Activated CD4-positive, alpha-beta T cell treated with anti-CD3 and anti-CD28 coated beads for 4 hours (primary cell): ENCODE measurements at regions not wholly inside any gene's neighbourhood (a gene's known extent, or its start where the extent isn't known, plus 50 kb on each side); places are given as distances from the start of the nearest gene placed in this dataset.
"Not testable (repeated sequence)": the region's sequence is repeated elsewhere in the genome, so short reads cannot be mapped to it uniquely, and the experiment has no call there.

Experiments
- DNase-seq, 2 donors: peaks; one replicate each; pipeline ENCODE4 v3.0.0-alpha.2; 2020

DNA sequence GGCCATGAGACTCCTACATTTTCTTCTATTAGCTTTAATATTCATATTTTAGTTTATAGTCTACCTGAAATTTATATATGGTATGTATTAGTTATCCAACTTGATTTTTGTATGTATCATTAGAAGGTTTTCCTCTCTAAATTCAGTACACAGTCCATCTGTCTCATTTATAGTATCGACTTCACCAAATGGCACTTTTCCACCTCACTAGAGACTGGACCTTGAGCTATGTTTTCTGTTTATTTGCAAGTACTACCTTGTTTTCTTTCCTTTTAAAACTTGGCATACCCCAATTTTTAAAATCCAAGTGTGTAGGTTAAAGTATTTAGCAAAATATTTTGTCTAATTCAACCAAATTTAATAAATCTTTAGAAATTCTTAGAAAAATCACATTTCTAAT, 1137.5 kb downstream of the NSUN3 start:
- no peak for DNase-seq

DNA sequence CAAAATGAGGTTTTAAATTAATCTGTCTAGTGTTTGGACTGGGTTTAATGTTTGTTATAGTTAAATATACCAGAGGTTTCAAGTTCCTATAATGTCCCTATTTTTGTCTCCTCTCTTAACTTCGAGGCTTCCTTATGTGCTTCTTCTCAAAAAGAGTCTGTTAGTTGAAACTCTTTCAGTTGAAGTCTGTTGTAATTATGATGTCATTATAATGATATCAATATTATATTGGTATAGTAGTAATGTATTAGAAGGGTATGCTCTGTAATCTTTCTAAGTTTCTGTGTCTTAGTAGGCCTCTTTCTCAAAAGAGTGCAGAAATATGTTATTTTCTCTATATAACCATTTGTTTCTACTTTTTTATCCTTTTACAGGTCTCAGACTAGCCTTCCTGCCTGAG, 1148.0 kb downstream of the NSUN3 start:
- DNase-seq: no peak

DNA sequence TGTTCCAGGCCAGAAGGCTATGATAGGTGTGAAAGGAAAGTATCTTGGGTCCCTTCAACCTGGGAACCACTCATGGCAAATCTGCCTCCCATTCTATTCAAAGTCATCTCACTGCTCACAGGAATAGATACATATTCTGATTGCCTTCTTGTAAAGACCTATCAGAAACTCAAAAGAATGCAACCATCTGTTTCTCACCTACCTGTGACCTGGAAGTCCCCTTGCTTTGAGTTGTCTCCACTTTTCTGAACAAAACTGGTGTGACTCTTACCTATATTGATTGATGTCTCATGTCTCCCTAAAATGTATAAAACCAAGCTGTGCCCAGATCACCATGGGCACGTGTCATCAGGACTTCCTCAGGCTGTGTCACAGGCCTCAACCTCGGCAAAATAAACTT, 1149.3 kb downstream of the NSUN3 start:
- no peak for DNase-seq

DNA sequence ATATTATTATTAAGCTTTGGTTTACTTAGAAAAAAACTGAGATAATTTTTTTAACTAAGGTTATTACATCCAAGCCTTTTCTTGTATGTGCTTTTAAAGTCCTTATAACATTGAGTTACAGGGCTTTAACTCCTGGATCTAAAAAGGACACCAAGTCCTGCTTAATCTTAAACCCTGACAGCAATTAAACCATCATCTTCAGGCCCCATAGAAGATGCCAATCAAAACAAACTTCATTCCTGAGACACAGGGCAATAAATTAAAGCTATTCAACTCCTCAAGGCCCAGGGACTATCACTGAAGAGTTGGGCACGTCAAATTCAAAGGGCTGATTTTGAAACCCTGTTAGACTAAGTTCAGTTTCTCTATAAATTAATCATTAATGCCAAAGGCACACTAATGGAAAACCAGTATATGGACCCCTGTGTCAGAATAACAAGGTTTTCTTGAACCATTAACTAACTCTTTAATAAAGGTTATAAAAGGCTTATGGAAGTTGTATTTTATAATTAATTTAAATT, 1152.6 kb downstream of the NSUN3 start:
- DNase-seq: no peak

DNA sequence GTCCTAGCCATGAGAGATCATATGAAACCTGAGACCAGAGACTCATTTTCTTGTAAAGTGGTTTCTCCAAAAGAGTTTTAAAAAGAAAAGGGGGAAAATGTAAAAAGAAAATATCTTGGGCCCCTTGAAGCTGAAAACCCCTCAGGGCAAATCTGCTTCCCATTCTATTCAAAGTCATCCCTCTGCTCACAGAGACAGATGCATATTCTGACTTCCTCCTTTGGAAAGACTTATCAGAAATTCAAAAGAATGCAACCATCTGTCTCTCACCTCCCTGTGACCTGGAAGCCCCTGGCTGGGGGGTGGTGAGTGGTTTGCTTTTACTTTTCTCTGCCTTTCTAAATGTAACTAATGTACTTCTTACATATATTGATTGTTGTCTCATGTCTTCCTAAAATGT, 1154.8 kb downstream of the NSUN3 start:
- DNase-seq: no peak

DNA sequence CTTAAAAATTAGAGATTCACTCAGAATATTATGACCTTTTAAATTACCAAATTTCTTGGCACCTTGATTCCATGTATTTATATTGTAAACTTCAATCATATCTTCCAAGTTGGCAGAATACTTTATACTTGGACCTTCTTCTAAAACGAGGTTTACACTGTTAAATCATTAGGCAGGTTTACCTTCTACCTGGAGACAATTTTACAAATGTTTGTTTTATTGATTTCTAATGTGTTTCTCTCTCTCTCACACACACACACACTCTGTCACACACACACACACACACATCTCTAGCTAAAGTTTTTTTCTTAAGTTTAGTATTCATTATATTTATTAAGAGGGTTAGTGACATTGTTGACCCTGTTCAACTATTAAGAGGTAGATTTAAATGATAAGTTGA, 1155.6 kb downstream of the NSUN3 start:
- no peak for DNase-seq

DNA sequence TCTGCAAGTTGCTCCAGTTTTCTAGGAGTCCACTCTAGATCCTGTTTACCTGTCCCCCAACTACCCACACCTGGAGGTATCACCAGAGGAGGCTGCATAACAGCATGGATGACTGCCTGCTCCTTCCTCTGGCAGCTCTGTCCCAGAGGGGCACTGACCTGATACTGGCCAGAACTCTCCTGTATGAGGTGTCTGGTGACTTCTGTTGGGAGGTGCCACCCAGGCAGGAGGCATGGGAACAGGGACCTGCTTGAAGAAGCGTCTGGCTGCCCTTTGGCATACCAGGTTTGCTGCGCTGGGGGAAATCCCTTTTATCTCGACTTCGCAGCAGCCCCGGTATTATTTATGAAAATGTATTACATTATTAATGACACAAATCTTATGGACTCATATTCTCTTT, 1163.6 kb downstream of the NSUN3 start:
- no peak for DNase-seq

DNA sequence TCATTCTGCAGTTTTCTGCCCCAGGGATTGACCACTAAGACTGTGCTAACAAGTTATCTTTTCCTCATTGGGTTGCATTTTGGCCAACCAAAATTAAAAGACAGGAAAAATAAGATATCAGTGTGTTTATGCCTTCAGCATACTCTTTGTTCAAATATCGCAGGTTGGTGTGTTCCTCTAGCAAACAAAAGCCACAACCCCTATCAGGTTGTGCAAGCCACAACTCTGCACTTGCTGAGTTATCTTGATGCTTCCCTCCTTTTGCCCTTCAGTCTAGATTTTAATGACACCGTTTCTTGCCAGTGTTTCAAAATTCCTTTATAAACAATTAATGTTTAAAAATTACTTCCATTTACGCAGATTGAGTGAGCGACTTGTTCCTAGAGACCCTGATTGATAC, 1164.2 kb downstream of the NSUN3 start:
- no peak for DNase-seq

DNA sequence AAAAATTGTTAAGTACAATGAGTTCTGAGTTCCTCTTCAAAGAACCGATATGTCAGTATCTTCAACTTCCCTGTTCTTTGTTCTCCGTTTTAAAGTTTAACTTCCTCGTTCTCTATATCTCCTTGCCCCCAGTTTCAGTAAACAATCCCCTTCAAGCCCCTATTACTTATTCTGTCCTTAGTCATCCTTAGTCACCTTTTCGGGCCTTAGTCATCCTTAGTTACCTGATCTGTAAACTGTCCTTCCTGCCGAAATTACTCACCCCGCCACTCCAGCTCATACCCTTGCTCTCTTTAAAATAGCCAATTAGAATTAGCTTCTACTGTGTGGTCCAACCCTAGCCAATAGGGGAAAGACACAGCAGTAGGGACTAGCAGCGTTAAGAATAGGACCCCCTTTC, 1165.6 kb downstream of the NSUN3 start:
- DNase-seq: no peak

DNA sequence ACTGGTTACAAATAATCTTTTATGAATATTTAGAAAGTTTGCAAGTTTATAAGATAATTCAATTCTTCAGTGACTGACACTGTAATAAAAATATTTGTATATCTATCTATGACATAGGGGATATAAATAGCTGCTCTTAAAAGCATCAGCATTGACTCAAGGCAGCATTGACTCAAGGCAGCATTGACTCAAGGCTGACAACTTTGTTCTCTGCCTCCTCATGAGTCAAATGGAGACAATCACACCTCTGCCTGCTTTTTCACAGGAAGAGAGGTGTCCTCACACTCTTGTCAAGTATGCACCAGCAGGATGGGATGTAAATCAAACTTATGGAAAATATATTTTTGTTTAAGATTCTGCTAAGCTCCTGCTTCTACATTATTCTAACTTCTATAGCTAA, 1173.1 kb downstream of the NSUN3 start:
- DNase-seq: no peak

DNA sequence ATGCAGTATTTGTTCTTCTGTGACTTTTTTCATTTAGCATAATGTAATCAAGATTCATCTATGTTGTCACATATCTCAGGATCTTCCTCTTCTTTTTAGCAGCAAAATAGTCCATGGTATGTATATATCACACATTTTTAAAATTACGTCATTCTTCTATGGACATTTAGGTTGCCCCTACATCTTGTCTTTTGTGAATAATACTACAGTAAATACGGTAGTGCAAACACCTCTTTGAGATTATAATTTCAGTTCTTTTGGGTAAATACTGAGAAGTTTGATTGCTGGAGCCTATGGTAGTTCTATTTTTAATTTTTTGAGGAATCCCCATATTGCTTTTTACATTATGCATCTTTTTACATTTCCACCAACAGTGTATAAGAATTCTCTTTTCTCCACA, 1174.9 kb downstream of the NSUN3 start:
- DNase-seq: no peak

DNA sequence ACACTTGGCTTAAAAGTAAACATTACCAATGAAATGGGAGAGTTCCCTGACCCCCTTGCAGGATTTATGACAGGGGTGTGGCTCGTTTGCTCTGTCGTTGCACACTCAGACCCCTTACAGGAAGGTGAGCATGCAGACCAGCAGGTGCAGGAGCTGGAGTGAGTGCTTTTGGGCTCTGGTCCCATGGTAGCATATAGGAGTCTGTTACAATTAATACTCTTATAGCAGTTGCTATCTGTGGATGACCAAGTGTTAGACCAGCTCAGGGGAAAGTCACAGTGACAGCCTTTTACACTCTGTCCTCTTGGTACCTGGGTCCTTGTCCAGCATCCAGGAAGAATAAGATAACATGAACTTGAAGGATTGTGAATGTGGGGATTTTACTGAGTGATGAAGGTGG, 1177.5 kb downstream of the NSUN3 start:
- DNase-seq: no peak

DNA sequence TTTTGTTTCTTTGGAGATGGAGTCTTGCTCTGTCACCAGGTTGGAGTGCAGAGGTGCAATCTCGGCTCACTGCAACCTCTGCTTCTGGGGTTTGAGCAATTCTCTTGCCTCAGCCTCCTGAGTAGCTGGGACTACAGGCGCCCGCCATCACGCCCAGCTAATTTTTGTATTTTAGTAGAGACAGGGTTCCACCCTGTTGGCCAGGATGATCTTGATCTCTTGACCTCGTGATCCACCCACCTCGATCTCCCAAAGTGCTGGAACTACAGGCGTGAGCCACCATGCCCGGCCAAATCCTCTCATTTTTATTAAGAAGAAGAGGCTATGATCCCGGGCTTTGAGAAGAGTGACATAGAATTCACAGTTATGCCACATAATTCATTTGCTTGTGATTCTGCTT, 1178.4 kb downstream of the NSUN3 start:
- not testable (repeated sequence) for DNase-seq

DNA sequence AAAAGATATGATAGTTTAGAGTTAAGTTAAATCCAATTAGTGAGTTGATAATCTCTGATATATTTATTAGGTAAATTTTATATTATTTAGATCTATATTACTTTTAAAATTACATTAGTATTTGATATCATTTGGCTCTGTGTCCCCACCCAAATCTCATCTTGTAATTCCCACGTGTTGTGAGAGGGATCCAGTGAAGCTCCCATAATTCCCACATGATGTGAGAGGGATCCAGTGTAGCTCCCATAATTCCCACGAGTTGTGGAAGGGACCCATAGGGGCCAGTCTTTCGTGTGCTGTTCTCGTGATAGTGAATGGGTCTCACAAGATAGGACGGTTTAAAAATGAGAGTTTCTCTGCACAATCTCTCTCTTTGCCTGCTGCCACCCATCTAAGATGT, 1183.6 kb downstream of the NSUN3 start:
- DNase-seq: no peak

DNA sequence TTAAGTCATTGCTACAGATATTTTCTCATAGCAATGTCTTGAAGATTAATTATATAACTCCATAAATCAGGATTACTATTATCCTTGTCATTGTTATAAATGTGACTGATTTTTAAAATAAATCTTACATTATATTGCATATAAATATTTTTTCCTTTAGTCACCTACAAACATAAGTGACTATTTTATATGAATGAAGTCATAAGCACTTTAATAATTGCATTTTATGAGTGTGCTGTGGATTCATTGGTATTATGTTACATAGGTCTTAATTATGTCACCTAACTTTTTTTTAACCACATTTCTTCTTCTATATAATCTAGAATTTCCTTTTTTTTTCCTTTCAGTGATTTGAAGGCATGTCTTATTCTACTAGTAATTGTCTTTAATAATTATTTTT, 1191.2 kb downstream of the NSUN3 start:
- no peak for DNase-seq

DNA sequence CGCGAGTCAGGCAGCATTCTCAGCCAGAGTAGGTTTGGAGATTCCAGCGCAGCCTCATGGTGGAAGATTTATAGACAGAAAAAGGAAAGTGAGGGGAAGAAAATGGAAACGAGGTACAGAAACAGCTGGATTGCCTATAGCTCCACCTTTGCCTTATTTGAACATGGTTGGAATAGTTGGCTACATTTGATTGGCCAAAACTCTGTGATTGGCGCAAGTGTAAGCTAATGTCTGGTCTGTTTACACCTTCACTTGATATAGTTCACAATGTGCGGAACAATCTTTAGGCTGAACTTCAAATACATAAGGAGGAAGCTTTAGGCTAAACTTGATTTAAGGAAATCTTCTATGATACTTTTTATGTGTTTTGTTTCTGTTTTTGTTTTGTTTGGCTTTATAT, 1191.9 kb downstream of the NSUN3 start:
- no peak for DNase-seq

DNA sequence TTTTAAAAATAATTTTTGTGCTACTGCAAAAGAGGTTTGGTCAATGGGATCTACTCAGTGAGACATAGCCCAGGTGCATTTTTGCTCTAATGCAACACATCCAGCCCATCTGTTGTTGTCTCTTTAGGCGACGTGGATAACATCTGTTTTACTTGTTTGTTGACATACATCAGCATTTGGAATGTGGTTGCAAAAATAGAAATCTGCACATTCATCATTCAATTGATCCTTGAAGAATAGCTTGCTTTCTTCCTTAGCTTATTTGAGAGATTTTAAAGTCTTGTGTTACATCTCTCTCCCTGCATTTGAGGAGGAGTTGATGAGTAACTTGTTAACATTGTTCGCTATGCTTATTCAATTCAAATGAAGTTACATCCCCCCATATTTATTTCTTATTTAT, 1202.3 kb downstream of the NSUN3 start:
- DNase-seq: no peak

DNA sequence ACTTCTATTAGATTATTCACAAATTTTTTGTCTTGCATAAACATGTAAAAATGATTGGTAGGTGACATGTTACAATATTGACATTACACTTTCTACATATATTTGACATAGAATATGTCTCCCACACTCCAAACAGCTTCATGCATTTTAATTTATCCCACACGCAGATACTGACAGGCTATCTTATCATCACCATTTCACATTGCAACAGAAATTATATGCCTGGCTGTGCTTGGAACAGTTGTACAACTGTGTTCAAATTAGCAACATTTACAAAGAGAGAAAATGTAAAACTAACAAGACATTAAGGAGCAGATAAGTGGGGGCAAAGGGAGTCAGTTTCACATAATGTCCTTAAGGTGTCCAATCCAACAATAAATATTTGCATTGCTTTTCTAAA, 1208.5 kb downstream of the NSUN3 start:
- DNase-seq: no peak

DNA sequence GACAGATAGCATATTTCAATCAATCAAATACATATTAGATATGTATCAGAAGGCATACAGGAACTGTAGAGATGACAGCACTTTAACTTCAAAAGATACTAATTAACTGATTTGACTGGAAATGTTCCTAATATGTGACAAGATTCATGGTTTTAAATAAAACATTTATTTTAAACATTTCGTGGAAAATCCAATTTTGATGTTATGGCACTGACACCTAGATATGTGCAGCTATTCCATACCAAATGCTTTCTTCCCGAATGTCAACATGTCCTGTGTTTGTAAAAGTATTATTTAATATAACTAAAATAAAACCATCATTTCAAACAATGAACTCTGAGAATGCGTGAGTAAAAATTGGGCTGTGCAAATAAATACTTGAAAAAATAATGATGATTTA, 1209.3 kb downstream of the NSUN3 start:
- no peak for DNase-seq

DNA sequence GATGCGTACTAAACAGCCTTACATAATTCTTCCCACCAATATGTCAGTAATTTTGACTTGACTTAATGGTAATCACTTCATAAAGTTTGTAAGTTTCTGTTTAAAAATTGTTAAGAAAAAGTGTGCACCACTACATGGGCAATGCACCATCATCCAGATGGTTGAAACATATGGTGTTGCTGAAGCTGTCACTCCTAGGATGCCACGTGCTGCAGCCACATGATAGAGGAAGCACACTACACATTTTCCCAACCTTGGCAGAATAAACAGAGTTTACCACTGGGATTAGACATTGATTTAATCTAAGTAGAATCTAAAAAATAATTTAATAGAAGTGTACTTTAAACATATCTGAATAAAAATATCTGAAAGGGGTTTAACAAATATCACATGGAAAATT, 1209.9 kb downstream of the NSUN3 start:
- no peak for DNase-seq

DNA sequence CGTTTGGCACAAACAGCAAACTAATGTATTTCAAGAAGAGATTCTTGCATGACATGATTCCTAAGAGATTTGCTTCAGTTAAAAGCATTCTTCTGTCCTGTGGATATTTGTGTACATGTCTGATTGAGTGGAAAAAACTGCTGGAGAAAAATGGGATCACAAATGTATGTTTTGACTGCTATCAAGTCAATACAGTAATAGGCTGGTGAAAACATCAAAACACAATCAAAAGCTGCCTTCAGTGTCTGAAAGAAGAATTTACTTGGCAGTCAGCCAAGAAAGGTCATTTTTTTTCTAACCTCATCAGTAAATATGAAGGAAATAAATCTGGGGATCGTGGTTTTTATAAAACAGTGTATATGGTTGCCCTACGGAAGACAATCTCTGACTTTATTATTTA, 1214.8 kb downstream of the NSUN3 start:
- DNase-seq: no peak

DNA sequence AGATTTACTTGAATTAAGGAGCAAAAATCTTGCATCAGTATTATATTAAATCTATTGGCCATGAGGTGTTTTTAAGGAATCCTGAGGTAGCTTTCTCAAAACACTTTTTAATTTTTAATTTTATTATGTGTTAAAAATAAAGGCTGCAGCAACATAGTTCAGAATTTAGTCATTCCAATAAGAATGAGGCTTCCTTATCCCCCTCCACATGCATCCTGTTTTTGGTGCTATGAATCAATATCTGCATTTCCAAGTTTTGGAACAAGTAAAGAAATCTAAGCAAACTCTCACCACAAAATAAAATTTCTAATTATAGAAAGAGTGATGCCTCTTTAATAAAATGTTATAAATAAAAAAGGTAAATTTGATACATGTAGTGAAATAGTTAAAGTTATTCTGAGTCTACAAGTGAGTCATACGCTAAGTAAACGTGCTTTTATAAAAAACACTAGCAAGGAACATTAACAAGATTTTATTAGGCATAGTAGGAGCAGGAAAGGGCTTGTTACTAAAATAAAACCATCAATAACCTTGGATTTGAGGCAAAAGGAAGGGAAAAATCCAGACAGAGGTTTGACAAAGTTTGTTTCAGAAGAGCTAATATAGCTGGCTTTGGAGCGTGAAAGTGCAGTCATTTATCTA, 1218.0 kb downstream of the NSUN3 start:
- no peak for DNase-seq

DNA sequence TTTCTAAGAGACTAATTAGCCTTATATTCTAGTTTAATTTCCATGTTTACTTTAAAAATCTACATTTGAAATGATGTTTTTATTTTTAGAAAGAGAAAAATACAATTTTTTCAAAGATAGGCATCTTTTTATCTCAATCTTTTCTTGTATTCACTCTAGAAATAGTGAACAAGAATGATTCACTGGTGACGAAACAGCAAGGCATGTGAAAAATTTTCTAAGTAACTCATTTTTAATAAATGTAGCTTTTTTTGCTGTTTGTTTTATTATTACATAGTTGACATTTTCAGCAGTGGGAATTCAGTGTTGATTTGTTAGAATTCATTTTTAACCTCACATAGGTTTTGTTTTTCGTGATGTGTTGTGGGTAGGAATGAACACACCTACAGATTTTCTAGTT, 1226.4 kb downstream of the NSUN3 start:
- no peak for DNase-seq

DNA sequence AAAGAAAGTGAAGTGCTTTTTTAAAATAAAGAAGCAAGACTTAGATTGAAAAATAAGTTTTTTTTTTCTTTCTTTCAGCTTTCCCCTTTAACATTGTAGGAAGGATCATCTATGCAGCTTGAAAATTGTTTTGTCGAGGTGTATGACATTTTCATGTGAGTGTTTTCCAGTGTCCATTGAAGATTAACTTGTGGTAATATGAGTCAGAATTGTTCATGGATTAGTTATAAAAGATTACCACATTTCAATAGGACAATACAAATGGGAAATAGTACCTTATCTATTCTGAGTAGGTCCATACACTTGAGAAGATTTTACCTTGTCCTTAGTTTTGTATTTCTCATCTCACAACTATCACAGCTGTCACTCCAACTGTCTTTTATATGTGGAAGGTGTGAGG, 1234.7 kb downstream of the NSUN3 start:
- no peak for DNase-seq

DNA sequence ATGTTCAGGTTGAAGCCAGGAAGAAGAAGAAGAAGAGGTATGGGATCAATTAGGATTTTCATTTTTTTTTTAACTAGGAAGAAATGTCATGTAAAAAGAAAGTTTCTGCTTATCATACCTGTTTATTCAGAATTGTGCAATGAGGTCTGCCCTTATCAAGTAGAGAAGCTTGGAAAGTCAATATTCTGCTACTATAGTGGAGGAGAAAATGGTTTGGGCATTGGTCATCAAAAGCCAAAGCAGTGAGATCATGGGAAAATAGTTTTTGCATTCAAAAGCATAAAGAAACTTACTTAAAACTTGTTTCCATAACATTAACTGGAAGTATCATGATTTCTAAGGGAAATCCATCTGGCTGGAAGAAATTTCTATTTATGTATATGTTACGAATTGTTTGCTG, 1239.2 kb downstream of the NSUN3 start:
- DNase-seq: no peak

DNA sequence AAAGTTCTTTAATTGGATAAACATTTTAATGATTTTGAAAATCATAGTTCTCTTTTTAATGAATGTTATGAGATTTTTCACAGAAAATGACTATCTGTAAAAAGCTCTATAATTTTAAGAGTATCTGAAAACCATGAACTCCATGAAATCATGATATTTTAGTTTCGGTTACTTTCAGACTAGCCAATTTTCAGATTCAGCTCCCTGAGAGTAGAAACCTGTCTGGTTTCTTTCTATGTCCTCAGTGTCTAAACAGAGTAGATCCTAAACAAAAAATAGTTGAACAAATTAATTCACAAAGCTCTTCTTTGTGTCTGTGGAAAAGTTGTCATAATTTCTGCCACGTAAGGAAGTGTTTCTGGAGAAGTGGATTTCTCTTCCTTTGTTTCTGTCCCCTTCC, 1247.7 kb downstream of the NSUN3 start:
- no peak for DNase-seq
